G401.6 (cell line): ENCODE measurements at regions not wholly inside any gene's neighbourhood (a gene's known extent, or its start where the extent isn't known, plus 50 kb on each side); places are given as distances from the start of the nearest gene placed in this dataset.
"Not testable (repeated sequence)": the region's sequence is repeated elsewhere in the genome, so short reads cannot be mapped to it uniquely, and the experiment has no call there.

Source experiments
- FAIRE-seq: peaks from 2 replicates; lab custom pipeline; 2012; peaks lifted over from hg19 to GRCh38; lab: Jason Lieb, UNC

DNA sequence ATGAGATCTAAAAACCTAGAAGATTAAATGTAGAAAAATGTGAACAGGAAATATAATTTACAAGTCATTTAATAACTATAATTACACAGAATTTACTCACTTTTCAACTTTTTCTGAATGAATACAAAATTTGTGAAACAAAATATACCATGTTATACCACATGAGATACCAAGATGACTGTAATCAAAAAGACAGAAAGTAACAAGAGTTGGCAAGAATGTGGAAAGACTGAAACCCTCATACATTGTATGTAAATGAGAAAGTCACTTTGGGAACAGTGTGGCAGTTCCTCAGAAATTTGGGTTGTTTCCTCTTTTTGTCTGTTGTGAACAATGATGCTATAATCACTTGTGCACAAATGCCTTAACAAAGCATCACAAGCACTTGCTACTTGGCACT, 145.4 kb upstream of the ZNF804A start:
- no peak for FAIRE-seq

DNA sequence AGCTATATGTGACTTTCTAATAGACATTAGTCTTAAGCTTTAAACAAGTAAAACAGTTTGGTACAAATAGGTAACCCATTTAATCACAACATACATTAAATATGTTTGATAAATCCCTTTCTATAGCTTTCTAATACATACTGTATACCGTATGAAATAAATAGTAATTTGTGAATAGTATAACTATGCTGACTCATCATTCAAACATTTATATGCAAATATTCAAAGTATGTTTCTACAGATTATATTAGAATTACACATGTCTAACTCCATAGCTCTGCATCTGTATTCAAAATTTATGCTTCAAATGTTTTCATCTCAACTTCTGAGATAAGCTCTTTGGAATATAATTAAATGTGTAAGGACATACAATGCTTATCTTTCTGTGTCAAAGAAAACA, 142.7 kb upstream of the ZNF804A start:
- no peak for FAIRE-seq

DNA sequence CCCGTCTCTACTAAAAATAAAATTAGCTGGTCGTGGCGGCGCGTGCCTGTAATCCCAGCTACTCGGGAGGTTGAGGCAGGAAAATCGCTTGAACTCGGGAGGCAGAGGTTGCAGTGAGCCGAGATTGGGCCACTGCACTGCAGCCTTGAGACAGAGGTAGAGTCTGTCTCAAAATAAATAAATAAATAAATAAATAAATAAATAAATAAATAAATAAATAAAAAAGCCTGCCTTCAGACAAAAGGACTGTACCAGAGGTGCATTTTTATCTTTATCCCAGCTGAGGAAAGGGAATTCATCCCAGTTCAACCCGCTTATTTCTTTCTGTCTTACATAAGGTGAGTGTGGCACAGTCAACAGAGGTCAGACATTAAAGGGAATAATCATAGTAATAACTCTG, 141.6 kb upstream of the ZNF804A start:
- FAIRE-seq: not testable (repeated sequence)

GRCh38 chr2:184463102-184463865, 135.0 kb upstream of the ZNF804A start:
- no peak for FAIRE-seq

- no peak for FAIRE-seq
These were observed 134.5 kb upstream of the ZNF804A start for GRCh38 chr2:184463866-184464248.

- no peak for FAIRE-seq
These were observed 129.5 kb upstream of the ZNF804A start for GRCh38 chr2:184468826-184469225.

DNA sequence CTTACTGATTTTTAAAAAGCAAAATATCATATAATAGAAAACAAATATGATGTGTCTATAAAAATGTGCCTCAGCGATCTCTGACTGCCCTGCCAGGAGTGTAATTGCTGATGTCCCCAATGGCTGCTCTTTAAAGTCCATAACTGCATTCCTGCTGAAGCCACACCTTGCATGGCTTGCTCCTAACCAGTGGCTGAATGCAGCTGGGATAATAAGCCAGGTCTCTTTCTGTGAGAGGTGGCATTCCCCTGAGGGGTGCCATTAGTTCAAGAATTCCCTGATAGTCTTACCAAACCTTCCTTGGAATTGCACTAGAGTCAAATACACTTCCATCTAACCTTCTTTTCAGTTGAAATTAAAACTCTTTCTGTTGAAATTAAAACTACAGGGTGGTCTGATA, 125.8 kb upstream of the ZNF804A start:
- no peak for FAIRE-seq

- no peak for FAIRE-seq
These were observed 116.5 kb upstream of the ZNF804A start for GRCh38 chr2:184481865-184482264.

DNA sequence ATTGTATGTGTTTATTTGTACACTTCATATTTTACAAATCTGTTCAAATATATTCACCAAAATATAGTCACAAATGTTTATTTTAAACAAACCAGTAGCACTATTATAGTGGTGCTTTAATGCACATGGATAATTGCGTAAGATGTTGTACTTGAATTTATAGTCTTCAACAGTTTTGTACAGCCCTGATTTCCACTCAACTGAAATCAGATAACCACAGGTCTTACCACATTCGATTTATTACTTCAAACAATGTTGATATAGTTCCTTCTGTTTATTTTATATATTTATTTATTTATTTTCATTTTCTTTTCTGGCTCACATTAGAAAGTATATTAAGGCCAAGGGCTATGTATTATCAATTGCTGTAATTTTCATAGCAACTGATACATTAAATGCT, 99.4 kb upstream of the ZNF804A start:
- FAIRE-seq: peak; percentile 37

DNA sequence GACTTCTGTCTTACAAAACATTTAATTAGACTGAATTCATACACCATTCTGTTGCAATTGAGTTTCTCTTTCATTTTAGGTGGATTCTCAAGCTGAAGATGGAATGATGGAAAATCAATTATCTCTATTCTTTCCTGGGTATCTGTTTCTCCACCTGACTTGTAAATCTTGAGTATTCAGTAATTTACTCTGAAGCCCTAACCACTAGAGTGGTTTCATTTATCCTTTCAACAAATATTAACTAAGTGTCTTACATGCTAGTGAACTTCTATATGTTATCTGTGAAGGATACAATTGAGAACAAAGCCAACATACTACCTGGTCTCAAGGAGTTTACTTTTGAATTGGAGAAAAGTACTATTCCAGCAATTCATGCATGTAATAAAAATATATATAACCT, 94.1 kb upstream of the ZNF804A start:
- FAIRE-seq: no peak

DNA sequence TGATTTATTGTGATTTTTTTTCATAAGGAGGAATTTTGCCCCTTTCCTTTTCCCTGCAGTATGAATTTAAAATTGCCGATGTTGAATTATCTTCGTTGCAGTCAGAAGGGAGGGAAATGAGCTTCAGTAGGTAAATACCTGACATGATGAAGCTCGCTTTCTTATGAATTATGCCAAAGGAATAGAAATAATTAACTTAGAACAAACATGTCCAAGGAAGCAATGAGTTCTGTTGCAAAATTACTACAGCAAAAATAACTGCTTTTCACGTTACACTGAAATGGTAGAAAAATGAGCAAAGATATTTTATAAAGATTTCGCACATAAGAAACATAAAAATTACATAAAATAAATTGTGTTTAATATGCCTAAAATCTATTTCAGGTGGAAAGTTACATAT, 91.1 kb upstream of the ZNF804A start:
- FAIRE-seq: no peak

- no peak for FAIRE-seq
These were observed 80.9 kb upstream of the ZNF804A start for GRCh38 chr2:184517402-184517801.

GRCh38 chr2:184520441-184520840, 77.9 kb upstream of the ZNF804A start:
- no peak for FAIRE-seq

- no peak for FAIRE-seq
These were observed 74.6 kb upstream of the ZNF804A start for GRCh38 chr2:184523732-184524131.

DNA sequence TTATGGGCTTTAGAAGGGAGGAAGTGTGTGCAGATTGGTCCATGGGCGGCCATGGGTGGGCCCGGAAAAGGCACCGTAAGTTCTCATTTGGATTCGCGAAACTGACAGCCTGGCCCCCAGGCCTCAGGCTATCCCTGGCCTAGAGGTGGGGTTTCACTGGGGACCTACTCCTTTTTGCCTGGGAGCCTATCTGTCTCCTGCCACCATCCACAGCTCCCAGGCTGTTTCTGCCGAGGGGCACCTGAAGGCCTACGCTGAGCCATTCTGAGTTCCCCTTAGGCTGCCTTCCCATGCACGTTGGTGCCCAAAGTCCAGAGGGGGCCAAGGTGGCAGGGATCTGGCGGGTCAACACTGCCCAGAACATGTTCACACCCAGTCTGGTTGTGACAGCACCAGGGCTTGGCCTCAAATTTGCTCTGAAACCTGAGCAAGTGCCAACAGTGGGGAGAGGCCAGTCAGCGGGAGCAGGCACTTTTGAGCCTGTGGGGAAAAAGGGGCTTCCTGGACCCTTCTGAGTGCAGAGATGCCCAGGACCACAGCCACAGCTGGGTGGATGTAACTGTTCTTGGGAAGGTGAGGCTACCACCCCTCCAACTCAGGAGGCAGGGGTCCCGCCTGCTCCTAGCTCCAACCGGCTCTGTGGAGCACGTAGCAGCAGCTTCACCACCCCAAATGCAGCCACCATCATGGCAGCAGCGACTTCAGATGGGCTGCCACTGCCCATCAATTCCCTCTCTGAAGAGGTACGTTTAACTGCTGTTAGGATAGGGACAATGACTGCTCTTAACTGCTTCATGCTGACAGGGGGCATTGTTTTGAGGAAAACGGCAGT, 73.6 kb upstream of the ZNF804A start:
- no peak for FAIRE-seq

DNA sequence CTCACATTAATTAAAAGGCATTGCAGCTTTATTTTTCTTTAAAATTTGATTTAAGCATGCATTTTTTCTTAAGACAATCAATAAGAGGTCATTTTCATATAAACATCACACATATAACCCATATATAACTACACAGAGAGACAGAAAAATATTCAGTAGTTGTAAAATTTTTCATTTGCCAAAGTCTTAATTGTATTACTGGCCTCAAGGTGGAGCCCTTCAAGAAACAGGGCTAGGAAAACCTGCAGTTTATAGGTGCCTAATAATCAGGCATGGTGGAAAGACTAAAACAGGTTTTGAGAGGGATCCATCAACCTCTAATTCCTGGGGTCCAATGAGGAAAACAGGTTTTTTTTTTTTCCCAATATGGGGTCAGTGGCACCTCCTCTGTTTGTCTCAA, 71.3 kb upstream of the ZNF804A start:
- no peak for FAIRE-seq

GRCh38 chr2:184528119-184528518, 70.2 kb upstream of the ZNF804A start:
- no peak for FAIRE-seq

DNA sequence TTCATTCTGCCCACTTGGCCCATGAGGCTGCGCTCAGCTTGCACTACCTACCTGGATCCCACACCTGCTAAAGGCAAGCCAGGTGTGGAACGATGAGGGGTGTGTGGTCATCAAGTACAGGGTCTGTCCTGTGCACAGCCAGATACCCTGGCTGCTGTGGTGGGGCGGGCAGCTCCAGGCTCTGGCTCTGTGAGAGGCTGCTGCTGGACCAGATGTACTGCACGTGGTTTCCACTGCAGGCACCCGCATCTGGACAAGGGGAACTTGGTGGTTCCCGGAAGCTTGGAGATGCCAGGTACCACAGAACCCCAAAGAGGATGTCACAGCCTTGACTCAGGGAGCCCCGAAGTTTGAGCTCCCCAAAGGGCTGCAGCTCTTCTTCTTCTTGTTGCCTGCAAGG, 68.1 kb upstream of the ZNF804A start:
- FAIRE-seq: no peak

DNA sequence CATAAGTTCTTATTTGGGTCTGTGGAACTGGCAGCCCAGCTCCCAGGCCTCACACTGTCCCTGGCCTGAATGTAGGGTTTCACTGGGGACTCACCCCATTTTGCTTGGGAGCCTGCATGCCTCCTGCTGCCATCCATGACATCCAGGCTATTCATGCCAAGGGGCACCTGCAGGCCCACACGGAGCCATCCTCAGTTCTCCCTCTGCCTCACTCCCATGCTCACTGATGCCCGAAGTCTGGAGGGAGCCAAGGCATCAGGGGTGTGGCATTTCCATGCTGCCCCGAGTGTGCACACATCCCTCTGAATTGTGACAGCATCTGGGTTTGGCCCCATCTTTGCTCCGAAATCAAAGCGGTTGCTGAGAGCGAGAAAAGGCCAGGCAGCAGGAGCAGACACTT, 67.4 kb upstream of the ZNF804A start:
- FAIRE-seq: no peak

DNA sequence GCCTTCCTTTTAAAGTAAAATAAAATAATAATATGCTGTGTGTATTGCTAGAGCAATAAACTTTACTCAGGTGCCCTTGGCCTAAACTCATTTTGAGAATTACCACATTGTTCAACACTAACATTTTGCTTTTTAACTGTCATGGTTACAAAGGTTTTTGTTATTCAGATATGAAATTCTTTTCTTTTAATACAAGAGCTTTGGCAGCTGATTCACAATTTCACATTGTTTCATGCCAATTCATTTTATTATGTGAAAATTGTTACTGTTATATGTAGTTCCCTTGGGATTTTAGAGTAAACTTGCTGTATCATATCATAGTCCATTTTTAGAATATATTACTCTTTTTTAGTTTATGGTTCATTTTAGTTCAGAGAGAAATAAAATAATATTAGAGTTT, 65.8 kb upstream of the ZNF804A start:
- no peak for FAIRE-seq

DNA sequence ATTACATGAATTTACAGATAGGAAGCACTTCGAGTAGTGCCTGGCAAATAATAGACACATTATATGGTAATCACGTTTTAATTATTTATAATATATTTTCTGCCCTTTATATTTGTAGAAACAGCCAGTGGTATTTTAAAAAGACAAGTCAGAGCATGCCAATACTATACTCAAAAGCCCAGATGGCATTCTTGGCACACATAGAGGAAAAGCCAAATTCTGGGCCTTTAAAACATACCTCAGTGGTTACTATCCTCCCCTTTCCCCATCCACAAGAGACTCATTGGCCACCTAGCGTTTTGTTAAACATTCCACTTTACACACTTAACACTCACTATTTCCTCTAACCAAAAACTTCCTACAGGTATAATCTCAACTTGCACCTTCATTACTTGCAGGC, 63.3 kb upstream of the ZNF804A start:
- FAIRE-seq: no peak

- no peak for FAIRE-seq
These were observed 58.0 kb upstream of the ZNF804A start for GRCh38 chr2:184540246-184540789.

GRCh38 chr2:184541591-184541990, 56.7 kb upstream of the ZNF804A start:
- FAIRE-seq: no peak

DNA sequence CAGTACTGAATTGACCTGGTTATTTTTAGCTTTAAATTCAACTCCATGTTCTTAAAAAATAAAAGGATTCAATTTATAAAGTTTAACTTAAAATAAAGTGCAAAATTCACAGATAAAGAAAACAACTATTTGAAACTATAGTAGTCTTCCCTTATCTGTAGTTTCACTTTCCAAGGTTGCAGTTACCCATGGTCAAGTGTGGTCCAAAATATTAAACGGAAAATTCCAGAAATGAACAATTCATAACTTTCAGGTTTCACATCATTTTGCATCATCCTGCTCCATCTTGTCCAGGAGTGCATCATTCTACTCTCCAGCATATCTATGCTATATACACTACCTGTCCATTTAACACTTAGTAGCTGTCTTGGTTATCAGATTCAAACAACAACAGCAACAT, 54.5 kb upstream of the ZNF804A start:
- FAIRE-seq: no peak
